ENCODE measurements at regions not wholly inside any gene's neighbourhood (a gene's known extent, or its start where the extent isn't known, plus 50 kb on each side); places are given as distances from the start of the nearest gene placed in this dataset.

DNA sequence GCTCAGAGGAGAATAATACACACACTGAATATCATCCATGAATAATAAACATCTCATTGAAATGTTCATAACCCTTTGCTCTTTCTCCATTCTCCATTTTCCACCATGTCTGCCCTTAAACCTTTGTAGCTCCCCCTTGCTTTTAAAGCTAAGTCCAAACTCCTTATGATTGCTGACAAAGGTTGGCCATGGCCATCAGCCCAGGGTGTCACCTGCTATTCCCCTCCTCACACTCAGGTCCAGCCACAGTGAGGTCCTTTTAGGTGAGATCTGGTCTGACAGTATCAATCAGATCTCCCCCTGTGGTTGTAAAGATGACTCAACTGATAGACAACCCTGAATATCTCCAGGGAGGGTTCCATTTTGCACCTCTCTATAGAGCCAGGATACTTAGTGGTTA is 181.5 kb upstream of the PDE1C start:
- no peak for TF ChIP-seq EZH2 (IDR thresholded peaks at IDR 0.05; ENCODE audit: insufficient read depth, poor library complexity, severe bottlenecking)
- no peak for TF ChIP-seq EZH2phosphoT487 (IDR thresholded peaks at IDR 0.05; ENCODE audit: insufficient read depth, low read depth)
